ENCODE measurements at regions not wholly inside any gene's neighbourhood (a gene's known extent, or its start where the extent isn't known, plus 50 kb on each side); places are given as distances from the start of the nearest gene placed in this dataset.

GRCh38 chr10:111515706-111516105 lies 438.9 kb downstream of the ADRA2A start:
- DNase-seq (ENCODE audit: low read depth) = no peak

DNA sequence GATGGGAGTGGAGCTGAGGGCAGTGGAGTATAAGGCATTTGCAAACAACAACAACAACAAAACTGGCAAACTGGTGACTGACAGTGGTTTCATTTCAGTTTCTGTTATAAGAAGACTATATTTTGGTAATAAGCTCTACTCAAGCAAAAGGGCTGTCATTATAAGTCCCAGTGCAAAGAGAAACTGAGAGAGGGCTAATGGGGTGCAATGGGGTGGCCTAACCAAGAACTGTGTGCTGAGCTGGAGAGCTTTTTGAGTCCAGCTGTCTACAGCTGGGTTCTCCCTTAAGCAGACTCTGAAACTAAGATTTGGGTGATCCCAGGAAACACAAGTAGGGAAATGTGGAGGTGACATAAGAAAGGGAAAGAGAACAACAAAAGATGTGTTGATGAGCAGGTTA lies 439.3 kb downstream of the ADRA2A start:
- no peak for DNase-seq (ENCODE audit: low read depth)

- DNase-seq (ENCODE audit: low read depth) = no peak
Observed at GRCh38 chr10:111522141-111522540, 445.3 kb downstream of the ADRA2A start.

- DNase-seq (ENCODE audit: low read depth) = no peak
Observed at GRCh38 chr10:111522551-111522950, 445.7 kb downstream of the ADRA2A start.

GRCh38 chr10:111523016-111523415 lies 446.2 kb downstream of the ADRA2A start:
- no peak for DNase-seq (ENCODE audit: low read depth)

GRCh38 chr10:111524134-111524533 lies 447.3 kb downstream of the ADRA2A start:
- no peak for DNase-seq (ENCODE audit: low read depth)

DNA sequence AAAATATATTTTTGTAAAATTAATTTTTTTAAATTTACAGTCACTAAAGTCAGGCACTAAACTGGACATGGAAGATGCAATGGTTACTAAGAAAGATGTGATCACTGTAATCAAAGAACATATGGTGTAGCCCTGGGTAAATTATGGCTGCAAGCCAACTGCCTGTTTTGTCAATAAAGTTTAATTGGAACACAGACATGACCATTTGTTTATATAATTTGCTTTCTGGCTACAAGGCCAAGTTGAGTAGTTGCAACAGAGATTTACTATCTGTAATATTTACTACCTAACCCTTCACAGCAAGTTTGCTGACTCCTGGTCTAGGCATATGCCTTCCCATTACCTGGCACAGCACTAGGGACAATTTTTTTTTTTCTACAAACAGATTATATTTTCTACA lies 448.9 kb downstream of the ADRA2A start:
- DNase-seq (ENCODE audit: low read depth) = no peak

- DNase-seq (ENCODE audit: low read depth) = no peak
Observed at GRCh38 chr10:111531690-111532089, 454.9 kb downstream of the ADRA2A start.

- DNase-seq (ENCODE audit: low read depth) = no peak
Observed at GRCh38 chr10:111532139-111532538, 455.3 kb downstream of the ADRA2A start.

DNA sequence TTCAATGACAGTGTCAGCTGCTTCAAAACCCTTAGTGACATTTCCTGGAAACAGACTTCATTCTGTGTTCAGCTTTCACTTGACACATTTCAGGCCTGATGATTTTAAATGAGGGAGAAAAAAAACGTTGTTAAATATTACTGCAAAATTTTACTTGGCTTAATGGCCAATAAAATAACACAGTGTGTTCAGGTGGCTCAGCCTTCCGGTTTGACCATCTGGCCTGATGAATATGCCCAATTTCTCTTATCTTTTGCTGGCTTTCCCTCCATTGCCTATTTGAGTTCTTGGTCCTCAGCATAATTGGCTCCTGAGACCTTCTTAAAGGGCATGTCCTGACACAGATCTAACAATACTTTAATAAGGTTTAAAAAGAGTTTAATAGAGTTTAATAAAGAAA lies 462.4 kb downstream of the ADRA2A start:
- DNase-seq (ENCODE audit: low read depth) = no peak

DNA sequence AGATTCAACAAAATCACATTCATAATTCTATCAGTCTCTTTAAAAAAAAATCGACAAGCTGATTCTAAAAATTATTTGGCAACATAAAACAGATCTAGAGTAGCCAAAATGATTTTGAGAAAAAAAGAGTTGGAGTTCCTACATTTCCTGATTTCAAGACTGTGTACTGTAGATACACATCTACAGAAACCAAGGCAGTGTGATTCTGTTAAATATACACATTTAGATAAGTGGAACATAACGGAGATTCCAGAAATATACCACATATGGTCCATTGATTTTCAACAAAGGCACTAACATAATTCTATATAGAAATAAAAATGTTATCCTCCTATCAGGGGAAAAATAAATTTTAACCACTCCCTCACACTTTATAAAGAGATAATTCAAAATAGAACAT lies 467.0 kb downstream of the ADRA2A start:
- DNase-seq (ENCODE audit: low read depth) = no peak

GRCh38 chr10:111545861-111546605 lies 469.2 kb downstream of the ADRA2A start:
- no peak for DNase-seq (ENCODE audit: low read depth)

DNA sequence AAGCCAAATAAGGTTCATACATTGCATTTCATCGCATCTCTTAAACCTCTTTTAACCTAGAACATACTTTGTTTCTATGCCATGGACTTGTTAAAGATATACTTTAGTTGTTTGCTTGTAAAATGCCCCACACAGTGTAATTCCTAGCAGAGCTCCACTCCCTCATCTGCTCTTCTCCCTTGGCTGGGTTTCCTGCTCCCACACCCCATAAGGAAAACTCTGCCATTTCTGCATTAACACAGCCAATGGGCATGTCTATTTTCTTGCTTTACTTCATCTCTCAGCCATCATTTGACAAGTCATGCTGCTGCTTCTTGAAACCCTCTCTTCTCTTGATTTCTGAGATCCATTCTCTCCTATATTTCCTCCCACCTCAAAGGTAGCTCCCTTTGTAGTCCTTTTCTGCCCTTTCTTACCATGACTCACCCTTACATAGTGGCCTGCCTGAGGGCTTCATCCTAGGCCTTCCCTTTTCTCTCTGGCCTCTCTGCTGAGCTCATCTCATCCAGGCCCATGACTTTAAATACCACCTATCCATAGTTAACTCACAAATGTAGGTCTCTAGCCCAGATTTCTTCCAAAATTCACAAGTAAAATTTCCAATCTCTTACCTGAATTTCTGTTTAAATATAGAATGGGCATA lies 471.4 kb downstream of the ADRA2A start:
- no peak for DNase-seq (ENCODE audit: low read depth)

GRCh38 chr10:111551001-111551400 lies 474.2 kb downstream of the ADRA2A start:
- DNase-seq (ENCODE audit: low read depth) = no peak

DNA sequence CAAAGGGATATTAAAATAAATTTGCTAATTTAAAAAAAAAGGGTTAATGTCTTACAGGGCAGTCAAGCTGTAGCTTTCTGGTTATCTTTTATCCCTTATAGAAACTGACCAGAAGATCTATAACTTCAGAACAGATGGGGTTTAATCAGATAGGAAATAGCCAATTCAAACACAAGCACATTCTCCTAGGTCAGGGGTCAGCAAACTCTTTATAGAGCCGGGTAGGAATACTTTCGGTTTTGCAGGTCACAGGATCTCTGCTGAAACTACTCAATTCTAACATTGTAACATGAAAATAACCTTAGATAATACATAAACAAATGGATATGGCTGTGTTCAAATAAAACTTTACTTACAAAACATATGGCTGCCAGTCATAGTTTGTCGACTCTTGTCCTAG lies 479.8 kb downstream of the ADRA2A start:
- DNase-seq (ENCODE audit: low read depth) = no peak

- no peak for DNase-seq (ENCODE audit: low read depth)
Observed at GRCh38 chr10:111558211-111558610, 481.4 kb downstream of the ADRA2A start.

DNA sequence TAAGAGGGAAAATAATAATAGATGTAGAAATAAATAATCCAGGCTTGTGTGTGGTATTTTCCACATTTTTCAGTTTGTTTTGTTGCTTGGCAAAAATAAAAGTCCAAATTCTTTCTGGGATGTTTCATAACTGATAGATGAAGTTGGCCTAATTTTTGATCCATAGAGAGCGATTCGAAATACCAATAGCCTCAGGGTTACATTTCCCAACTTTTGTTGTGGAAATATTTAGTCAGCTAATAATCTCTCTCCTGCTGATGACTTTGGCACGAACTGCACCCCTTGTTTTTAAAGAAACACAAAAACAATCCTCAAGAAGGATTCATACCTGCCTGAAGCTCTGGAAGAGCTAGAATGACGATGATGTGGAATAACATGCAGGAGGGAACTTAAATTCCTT lies 483.2 kb downstream of the ADRA2A start:
- DNase-seq (ENCODE audit: low read depth) = no peak

- DNase-seq (ENCODE audit: low read depth) = no peak
Observed at GRCh38 chr10:111561124-111561523, 484.3 kb downstream of the ADRA2A start.

DNA sequence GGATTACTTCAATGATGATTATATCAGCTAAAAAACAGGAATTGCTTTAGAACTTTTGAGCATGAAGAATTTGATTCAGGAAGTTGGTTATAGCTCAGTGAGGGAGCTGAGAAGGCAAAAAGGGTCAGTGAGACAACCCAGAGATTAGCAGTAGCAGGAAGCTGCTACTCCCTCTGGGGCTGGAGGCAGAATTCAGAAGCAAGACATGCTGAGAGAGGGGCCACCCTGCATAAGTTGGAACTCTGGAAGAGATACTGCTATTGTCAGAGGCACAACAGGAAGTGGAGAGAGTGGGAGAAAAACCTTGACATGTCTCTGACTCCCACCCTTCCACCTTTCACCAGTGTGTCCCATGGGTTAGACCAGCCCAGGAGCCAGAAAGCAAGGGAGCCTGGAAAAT lies 488.7 kb downstream of the ADRA2A start:
- DNase-seq (ENCODE audit: low read depth) = no peak

- no peak for DNase-seq (ENCODE audit: low read depth)
Observed at GRCh38 chr10:111578076-111578475, 501.2 kb downstream of the ADRA2A start.

DNA sequence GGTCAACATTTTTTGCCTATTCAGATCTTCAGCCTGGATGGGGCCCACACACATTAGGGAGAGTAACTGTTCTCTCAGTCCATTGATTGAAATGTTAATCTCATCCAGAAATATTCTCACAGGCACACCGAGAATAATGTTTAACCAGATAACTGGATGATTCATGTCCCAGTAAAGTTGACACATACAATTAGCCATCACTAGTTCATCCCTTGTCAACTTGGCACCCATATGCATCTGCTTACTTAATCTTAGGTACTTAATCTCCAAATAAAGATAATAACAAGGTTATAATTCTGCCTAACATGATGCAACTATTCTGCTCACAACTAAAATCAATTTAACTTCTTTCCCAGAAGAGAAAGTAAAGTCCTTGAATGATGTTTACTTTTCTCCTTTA lies 502.6 kb downstream of the ADRA2A start:
- DNase-seq (ENCODE audit: low read depth) = no peak

- no peak for DNase-seq (ENCODE audit: low read depth)
Observed at GRCh38 chr10:111590703-111591102, 513.9 kb downstream of the ADRA2A start.

- no peak for DNase-seq (ENCODE audit: low read depth)
Observed at GRCh38 chr10:111593578-111593977, 516.7 kb downstream of the ADRA2A start.

DNA sequence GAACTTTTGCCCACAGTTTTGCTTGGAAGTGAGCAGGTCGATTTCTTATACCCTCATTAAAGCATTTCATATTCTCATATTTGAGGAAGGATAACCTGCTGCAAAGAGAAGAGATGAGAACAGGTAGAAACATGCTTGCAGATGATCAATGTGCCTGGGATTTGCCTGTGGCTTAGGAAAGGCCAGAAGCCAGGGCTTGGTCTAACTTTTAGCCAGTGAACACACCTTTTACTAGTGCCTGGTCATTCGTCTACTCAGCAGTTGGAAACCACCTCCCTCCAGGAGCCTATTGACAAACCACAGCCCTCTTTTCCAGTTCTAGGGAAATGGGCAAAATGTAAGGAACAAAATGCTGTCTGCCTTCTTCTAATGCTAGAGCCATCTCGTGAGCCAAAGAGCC lies 518.3 kb downstream of the ADRA2A start:
- no peak for DNase-seq (ENCODE audit: low read depth)
